SK-N-SH (cell line): ENCODE measurements at regions not wholly inside any gene's neighbourhood (a gene's known extent, or its start where the extent isn't known, plus 50 kb on each side); places are given as distances from the start of the nearest gene placed in this dataset.

Experiments
- CTCF ChIA-PET: fragments of 300-600, 350-600 bp; formaldehyde crosslinking; extraction: SDS; loops from one replicate; lab custom pipeline; 2021; lab: Yijun Ruan, JAX
- POLR2A ChIA-PET: fragments of 350-600 bp; sonication (Branson Sonifier 250); formaldehyde crosslinking; extraction: SDS; loops from one replicate; lab custom pipeline; 2020; ENCODE audit warnings: antibody characterized with exemption, inconsistent platforms; lab: Yijun Ruan, JAX
- DNase-seq: peaks from one replicate; pipeline ENCODE4 v3.0.0; 2012
- H2AFZ ChIP-seq: fragments of 200-600 bp; sonication (generic); 2 replicates; pipeline ENCODE4 v1.8.1; 2016; ENCODE audit warnings: antibody characterized with exemption, mild to moderate bottlenecking, low read depth
- H3F3A ChIP-seq: fragments of 200-600 bp; sonication (generic); replicated peaks from 2 replicates; pipeline ENCODE3; 2016; ENCODE audit warnings: antibody characterized with exemption, mild to moderate bottlenecking; ENCODE audit not compliant: insufficient read depth
- H3K27ac ChIP-seq, 2 experiments: fragments of 200-500 bp in 1 of 2; fragments of 200-600 bp in 1 of 2; sonication (Bioruptor generic) in 1 of 2; sonication (generic), shearing (Covaris generic) in 1 of 2; 2 replicates each; pipeline versions ENCODE4 v1.5.1 to v1.6.1; 2014 to 2016; ENCODE audit warnings: low read depth in 2 of 2, inconsistent platforms in 1 of 2, low read length in 1 of 2, mild to moderate bottlenecking in 1 of 2, mixed read lengths in 1 of 2
- H3K27me3 ChIP-seq: fragments of 200-600 bp; sonication (generic), shearing (Covaris generic); 2 replicates; pipeline ENCODE4 v1.6.1; 2016; ENCODE audit warnings: mixed run types; ENCODE audit not compliant: insufficient read depth
- H3K36me3 ChIP-seq, 2 experiments: fragments of 200-500 bp in 1 of 2; fragments of 200-600 bp in 1 of 2; sonication (Bioruptor generic) in 1 of 2; sonication (generic) in 1 of 2; replicated peaks in 1 of 2; 2 replicates each; pipeline versions ENCODE3 to v1.5.1; 2014 to 2016; ENCODE audit warnings: low read length in 1 of 2, mild to moderate bottlenecking in 1 of 2; ENCODE audit not compliant: insufficient read depth in 2 of 2, control insufficient read depth in 1 of 2
- H3K4me1 ChIP-seq, 2 experiments: fragments of 200-500 bp in 1 of 2; fragments of 200-600 bp in 1 of 2; sonication (Bioruptor generic) in 1 of 2; sonication (generic), shearing (Covaris generic) in 1 of 2; 2 replicates each; pipeline versions ENCODE4 v1.5.1 to v1.6.1; 2014 to 2016; ENCODE audit warnings: low read depth in 1 of 2, low read length in 1 of 2, mixed run types in 1 of 2; ENCODE audit not compliant: insufficient read depth in 2 of 2, control insufficient read depth in 1 of 2
- H3K4me2 ChIP-seq: fragments of 200-600 bp; sonication (generic), shearing (Covaris generic); 2 replicates; pipeline ENCODE4 v1.6.1; 2017; ENCODE audit warnings: mixed run types
- H3K4me3 ChIP-seq, 2 experiments: fragments of 200-500 bp in 1 of 2; fragments of 200-600 bp in 1 of 2; sonication (Bioruptor generic) in 1 of 2; sonication (generic), shearing (Covaris generic) in 1 of 2; 2 replicates each; pipeline versions ENCODE4 v1.5.1 to v1.8.1; 2014 to 2016; ENCODE audit warnings: low read depth in 2 of 2, inconsistent platforms in 1 of 2, low read length in 1 of 2, mild to moderate bottlenecking in 1 of 2, mixed read lengths in 1 of 2, moderate library complexity in 1 of 2
- H3K79me2 ChIP-seq: fragments of 200-600 bp; sonication (generic); 2 replicates; pipeline ENCODE4 v1.8.1; 2017; ENCODE audit warnings: mild to moderate bottlenecking; ENCODE audit not compliant: insufficient read depth
- H3K9ac ChIP-seq: fragments of 200-600 bp; sonication (generic); 2 replicates; pipeline ENCODE4 v1.6.1; 2017; ENCODE audit warnings: mixed run types
- H3K9me2 ChIP-seq: fragments of 200-600 bp; sonication (generic); 2 replicates; pipeline ENCODE4 v1.6.1; 2017; ENCODE audit warnings: mixed run types
- H3K9me3 ChIP-seq: fragments of 200-600 bp; sonication (generic); 2 replicates; pipeline ENCODE4 v1.6.1; 2017; ENCODE audit warnings: mixed run types, mild to moderate bottlenecking, moderate library complexity
- H4K20me1 ChIP-seq: fragments of 200-600 bp; sonication (generic); 2 replicates; pipeline ENCODE4 v1.6.1; 2017; ENCODE audit warnings: mild to moderate bottlenecking, mixed run types; ENCODE audit not compliant: insufficient read depth
- CHD2 ChIP-seq: fragments of 150-350 bp; IDR thresholded peaks from 2 replicates; pipeline ENCODE4 v1.6.1; 2018; ENCODE audit warnings: low read length; ENCODE audit not compliant: partially characterized antibody
- CTCF ChIP-seq: fragments of 200-600 bp; sonication (generic); IDR thresholded peaks from 2 replicates; pipeline ENCODE4 v1.6.1; 2017; ENCODE audit warnings: antibody characterized with exemption, mild to moderate bottlenecking, moderate library complexity
- EP300 ChIP-seq, 2 experiments: IDR thresholded peaks; 2 replicates each; pipeline versions ENCODE4 v1.4.0 to v1.6.1; 2012; ENCODE audit warnings: borderline replicate concordance in 1 of 2, low read depth in 1 of 2, low read length in 1 of 2
- EZH2phosphoT487 ChIP-seq: fragments of 200-600 bp; sonication (generic); IDR thresholded peaks from 2 replicates; pipeline ENCODE4 v1.6.1; 2017; ENCODE audit warnings: low read depth, mixed run types, mild to moderate bottlenecking, antibody characterized with exemption, moderate library complexity, borderline replicate concordance
- FOSL2 ChIP-seq: IDR thresholded peaks from 2 replicates; pipeline ENCODE4 v1.4.0; 2012; ENCODE audit warnings: low read depth, mild to moderate bottlenecking, moderate library complexity, borderline replicate concordance
- FOXJ3 ChIP-seq: sonication (generic); formaldehyde crosslinking; IDR thresholded peaks from 2 replicates; pipeline ENCODE4 v1.5.1; 2020; ENCODE audit warnings: mild to moderate bottlenecking, missing genetic modification reagents
- FOXM1 ChIP-seq: IDR thresholded peaks from 2 replicates; pipeline ENCODE4 v1.4.0; 2012; ENCODE audit warnings: low read depth, mild to moderate bottlenecking
- GABPA ChIP-seq: IDR thresholded peaks from 2 replicates; pipeline ENCODE4 v1.4.0; 2012; ENCODE audit warnings: low read depth, mild to moderate bottlenecking
- GATA2 ChIP-seq: sonication (generic); formaldehyde crosslinking; IDR thresholded peaks from 2 replicates; pipeline ENCODE4 v1.5.0; 2020; ENCODE audit warnings: mild to moderate bottlenecking, missing genetic modification reagents
- IRF3 ChIP-seq: fragments of 150-350 bp; IDR thresholded peaks from 2 replicates; pipeline ENCODE4 v1.6.1; 2016; ENCODE audit warnings: mild to moderate bottlenecking, low read depth, low read length
- JUND ChIP-seq: IDR thresholded peaks from 2 replicates; pipeline ENCODE4 v1.4.0; 2012
- MEF2A ChIP-seq: IDR thresholded peaks from 2 replicates; pipeline ENCODE4 v1.4.0; 2012; ENCODE audit warnings: low read depth, borderline replicate concordance
- MXI1 ChIP-seq: IDR thresholded peaks from 2 replicates; pipeline ENCODE4 v1.6.1; 2012; ENCODE audit warnings: mild to moderate bottlenecking, low read depth, low read length, improper control_type of control experiment
- NFIC ChIP-seq: IDR thresholded peaks from 2 replicates; pipeline ENCODE4 v1.4.0; 2012; ENCODE audit warnings: borderline replicate concordance
- PBX3 ChIP-seq: IDR thresholded peaks from 2 replicates; pipeline ENCODE4; 2012
- POLR2AphosphoS5 ChIP-seq: IDR thresholded peaks from 2 replicates; pipeline ENCODE4 v1.6.1; 2012; ENCODE audit warnings: low read depth, low read length
- RCOR1 ChIP-seq: fragments of 150-350 bp; IDR thresholded peaks from 2 replicates; pipeline ENCODE4 v1.6.1; 2017; ENCODE audit warnings: antibody characterized with exemption, low read length
- RFX5 ChIP-seq: IDR thresholded peaks from 2 replicates; pipeline ENCODE4 v1.6.1; 2012; ENCODE audit warnings: mild to moderate bottlenecking, improper control_type of control experiment, low read length
- SIN3A ChIP-seq: IDR thresholded peaks from 2 replicates; pipeline ENCODE4 v1.6.1; 2012; ENCODE audit warnings: low read depth, mild to moderate bottlenecking, low read length, moderate library complexity, borderline replicate concordance
- SMC3 ChIP-seq: IDR thresholded peaks from 2 replicates; pipeline ENCODE4 v1.6.1; 2012; ENCODE audit warnings: low read depth, low read length, improper control_type of control experiment
- TAF1 ChIP-seq: IDR thresholded peaks from 2 replicates; pipeline ENCODE4 v1.6.1; 2012; ENCODE audit warnings: low read depth, mild to moderate bottlenecking, low read length, moderate library complexity, borderline replicate concordance
- TCF12 ChIP-seq: IDR thresholded peaks from 2 replicates; pipeline ENCODE4 v1.4.0; 2012
- TEAD4 ChIP-seq: IDR thresholded peaks from 2 replicates; pipeline ENCODE4 v1.4.0; 2012; ENCODE audit warnings: mild to moderate bottlenecking, borderline replicate concordance; ENCODE audit not compliant: insufficient read depth
- USF1 ChIP-seq: IDR thresholded peaks from 2 replicates; pipeline ENCODE4 v1.4.0; 2012; ENCODE audit warnings: low read depth, borderline replicate concordance
- YY1 ChIP-seq: IDR thresholded peaks from 2 replicates; pipeline ENCODE4 v1.4.0; 2012; ENCODE audit warnings: low read depth, mild to moderate bottlenecking
- WGBS: methylation state at CpG from one replicate; pipeline ENCODE4 v1.1.6; 2017; ENCODE audit warnings: low lambda C conversion rate; 5-methylcytosine and 5-hydroxymethylcytosine counted together

- Histone ChIP-seq H3K9me3 (no peaks in the 10 kb centered on the region), H3K4me3 (no peak overlapping the region), H3K27ac (no peak overlapping the region), H3K79me2 (no peaks in the 10 kb centered on the region), H3K4me2 (no peak overlapping the region), H3F3A (no peaks in the 10 kb centered on the region), H3K36me3 (no peaks in the 10 kb centered on the region), H3K9ac (no peak overlapping the region), H3K9me2 (no peaks in the 10 kb centered on the region), H3K4me1 (peaks cover 0 to 4% of the 10 kb centered on the region in 2 experiments; a peak in 1 of 4 replicates), H2AFZ (no peak overlapping the region), H3K27me3 (no peaks in the 10 kb centered on the region), H4K20me1 (no peaks in the 10 kb centered on the region)
- TF ChIP-seq IRF3 = no peak
- no peak for TF ChIP-seq POLR2AphosphoS5
- no peak for TF ChIP-seq FOXM1
- TF ChIP-seq CHD2 = no peak
- TF ChIP-seq TAF1 = no peak
- no peak for TF ChIP-seq NFIC
- no peak for TF ChIP-seq GATA2
- no peak for TF ChIP-seq SIN3A
- TF ChIP-seq JUND = no peak
- no peak for TF ChIP-seq EZH2phosphoT487
- TF ChIP-seq EP300 (IDR thresholded peaks at IDR 0.05; ENCODE audit: borderline replicate concordance in 1 of 2, low read depth in 1 of 2, low read length in 1 of 2) = no peak
- TF ChIP-seq FOSL2 = no peak
- no peak for TF ChIP-seq MEF2A
- no peak for TF ChIP-seq RCOR1
- WGBS = 71% methylated on average over 3 of the region's 3 CpGs
- ChIA-PET CTCF (interaction anchor here (0.8 to 9.2 kb wide), 8 partner anchors 11 to 413 kb away, joined by 3 to 123 read pairs (median 3); partner anchors contain the start of genes CENPO and PTRHD1), POLR2A (interaction anchor here (1.3 kb wide), 1 partner anchor 368 kb away, joined by 4 read pairs; no protein-coding TSS in a partner anchor)
- no peak for DNase-seq
These were observed 64.1 kb upstream of the ITSN2 start for GRCh38 chr2:24424387-24424786.

- Histone ChIP-seq H3K4me1 (peaks cover 0 to 2% of the 10 kb centered on the region in 2 experiments; a peak in 1 of 4 replicates), H3K27ac (no peak overlapping the region), H3K27me3 (no peaks in the 10 kb centered on the region), H3K9me2 (no peaks in the 10 kb centered on the region), H3K79me2 (no peaks in the 10 kb centered on the region), H4K20me1 (no peaks in the 10 kb centered on the region), H3K4me2 (no peak overlapping the region), H3K36me3 (no peaks in the 10 kb centered on the region), H3K9ac (no peak overlapping the region), H3K9me3 (no peaks in the 10 kb centered on the region), H3K4me3 (no peak overlapping the region), H2AFZ (no peak overlapping the region), H3F3A (no peaks in the 10 kb centered on the region)
- CTCF ChIA-PET = interaction anchor here (0.8 to 9.2 kb wide), 12 partner anchors 10 to 774 kb away, joined by 3 to 123 read pairs (median 5); partner anchors contain the start of genes CENPO and PTRHD1
- POLR2A ChIA-PET = interaction anchor here (1.2 kb wide), 1 partner anchor 369 kb away, joined by 4 read pairs; no protein-coding TSS in a partner anchor
- WGBS = 90% methylated on average over 3 of the region's 3 CpGs
- DNase-seq = no peak
- TF ChIP-seq MXI1 (no peak), YY1 (no peak), FOXM1 (no peak), TCF12 (no peak), TAF1 (no peak), CTCF (no peak), EP300 (IDR thresholded peaks at IDR 0.05; ENCODE audit: borderline replicate concordance in 1 of 2, low read depth in 1 of 2, low read length in 1 of 2) (no peak), RCOR1 (no peak), SMC3 (no peak), RFX5 (no peak), TEAD4 (no peak), FOXJ3 (no peak), PBX3 (no peak), GABPA (no peak), MEF2A (no peak), SIN3A (no peak), USF1 (no peak)
These were observed 62.8 kb upstream of the ITSN2 start for GRCh38 chr2:24423095-24423494.
